ENCODE measurements at regions not wholly inside any gene's neighbourhood (a gene's known extent, or its start where the extent isn't known, plus 50 kb on each side); places are given as distances from the start of the nearest gene placed in this dataset.

DNA sequence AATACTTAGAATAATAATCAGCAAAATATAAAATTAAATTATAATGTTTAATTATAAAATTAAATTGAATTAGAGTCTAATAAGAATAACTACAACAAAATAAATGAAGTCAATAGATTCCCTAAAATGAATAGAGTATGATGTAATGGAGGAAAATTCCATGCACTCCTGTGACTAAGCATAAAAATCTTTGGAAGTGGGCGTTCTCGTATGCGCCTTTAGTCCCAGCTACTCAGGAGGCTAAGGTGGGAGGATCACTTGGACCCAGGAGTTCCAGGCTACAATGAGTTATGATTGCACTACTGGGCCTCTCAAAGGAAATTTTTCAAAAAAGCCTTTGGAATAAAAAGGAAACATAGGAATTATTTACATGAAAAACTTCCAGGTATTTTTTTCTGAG is 955.4 kb upstream of the POU3F3 start:
- Histone ChIP-seq H3K4me1 (no peaks in the 10 kb centered on the region), H3K36me3 (no peaks in the 10 kb centered on the region), H3K27me3 (no peaks in the 10 kb centered on the region), H3K27ac (no peak overlapping the region), H3K4me3 (no peak overlapping the region), H3K9me3 (no peaks in the 10 kb centered on the region)
- TF ChIP-seq CTCF (IDR thresholded peaks at IDR 0.05), result no peak
- TF ChIP-seq POLR2A (IDR thresholded peaks at IDR 0.05), result no peak
- TF ChIP-seq POLR2AphosphoS5 (IDR thresholded peaks at IDR 0.05), result no peak
- WGBS, result 76% methylated on average over 3 of the region's 3 CpGs
- no peak for DNase-seq (ENCODE audit: low spot score in 2 of 2)

DNA sequence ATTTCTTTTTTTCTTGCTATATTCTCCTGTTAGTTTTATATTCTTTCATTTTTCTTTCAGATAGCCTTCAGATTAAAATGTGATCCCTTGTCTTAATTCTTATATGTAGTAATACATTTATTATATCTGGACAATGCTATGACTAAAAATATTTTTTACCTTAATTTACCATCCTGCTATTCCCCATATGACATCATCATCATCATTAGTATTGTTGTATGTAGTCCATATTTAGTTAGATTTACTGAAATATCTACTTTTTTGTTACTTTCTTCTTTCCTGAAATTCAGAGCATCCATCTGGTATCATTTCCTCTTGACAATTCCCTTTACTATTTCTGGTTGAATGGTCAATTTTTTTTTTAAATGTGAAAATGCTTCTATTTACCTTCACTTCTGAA is 951.6 kb upstream of the POU3F3 start:
- Histone ChIP-seq H3K27me3 (no peaks in the 10 kb centered on the region), H3K9me3 (no peaks in the 10 kb centered on the region), H3K4me3 (no peak overlapping the region), H3K36me3 (no peaks in the 10 kb centered on the region), H3K27ac (no peak overlapping the region), H3K4me1 (no peaks in the 10 kb centered on the region)
- TF ChIP-seq CTCF (IDR thresholded peaks at IDR 0.05) (no peak), POLR2A (IDR thresholded peaks at IDR 0.05) (no peak), EP300 (IDR thresholded peaks at IDR 0.05) (no peak), POLR2AphosphoS5 (IDR thresholded peaks at IDR 0.05) (no peak)
- DNase-seq (ENCODE audit: low spot score in 2 of 2), result no peak

GRCh38 chr2:103921161-103921560 is 932.8 kb upstream of the POU3F3 start:
- H3K36me3 ChIP-seq, result no peaks in the 10 kb centered on the region
- no peak for DNase-seq (ENCODE audit: low spot score in 2 of 2)
- H3K4me1 ChIP-seq, result no peaks in the 10 kb centered on the region
- TF ChIP-seq POLR2A (IDR thresholded peaks at IDR 0.05) (no peak), EP300 (IDR thresholded peaks at IDR 0.05) (no peak), CTCF (IDR thresholded peaks at IDR 0.05) (no peak), POLR2AphosphoS5 (IDR thresholded peaks at IDR 0.05) (no peak)
- no peaks in the 10 kb centered on the region for H3K9me3 ChIP-seq
- no peak overlapping the region for H3K4me3 ChIP-seq
- H3K27me3 ChIP-seq, result no peaks in the 10 kb centered on the region
- no peak overlapping the region for H3K27ac ChIP-seq

GRCh38 chr2:103942199-103942598 is 911.7 kb upstream of the POU3F3 start:
- TF ChIP-seq EP300 (IDR thresholded peaks at IDR 0.05) (no peak), POLR2AphosphoS5 (IDR thresholded peaks at IDR 0.05) (no peak)
- peaks cover 3% of the 10 kb centered on the region for H3K9me3 ChIP-seq
- no peaks in the 10 kb centered on the region for H3K4me1 ChIP-seq
- no peak overlapping the region for H3K4me3 ChIP-seq
- no peak for DNase-seq (ENCODE audit: low spot score in 2 of 2)
- H3K27me3 ChIP-seq, result no peaks in the 10 kb centered on the region
- H3K36me3 ChIP-seq, result no peaks in the 10 kb centered on the region
- H3K27ac ChIP-seq, result no peak overlapping the region

- H3K27ac ChIP-seq, result no peak overlapping the region
- H3K4me1 ChIP-seq, result no peaks in the 10 kb centered on the region
- H3K27me3 ChIP-seq, result no peaks in the 10 kb centered on the region
- H3K36me3 ChIP-seq, result no peaks in the 10 kb centered on the region
- peaks cover 3% of the 10 kb centered on the region for H3K9me3 ChIP-seq
- DNase-seq (ENCODE audit: low spot score in 2 of 2), result no peak
- TF ChIP-seq EP300 (IDR thresholded peaks at IDR 0.05), result no peak
- no peak for TF ChIP-seq CTCF (IDR thresholded peaks at IDR 0.05)
- no peak for TF ChIP-seq POLR2A (IDR thresholded peaks at IDR 0.05)
- TF ChIP-seq POLR2AphosphoS5 (IDR thresholded peaks at IDR 0.05), result no peak
- H3K4me3 ChIP-seq, result no peak overlapping the region
- WGBS, result 73% methylated on average over 2 of the region's 2 CpGs
These were observed 908.8 kb upstream of the POU3F3 start for GRCh38 chr2:103945083-103945482.
